ELR (cell line): ENCODE measurements at regions not wholly inside any gene's neighbourhood (a gene's known extent, or its start where the extent isn't known, plus 50 kb on each side); places are given as distances from the start of the nearest gene placed in this dataset.
"Not testable (repeated sequence)": the region's sequence is repeated elsewhere in the genome, so short reads cannot be mapped to it uniquely, and the experiment has no call there.

Source experiments
- DNase-seq: peaks from one replicate; pipeline ENCODE4 v3.0.0-alpha.2; 2015; ENCODE audit warnings: low read depth

- DNase-seq, result no peak
These were observed 86.7 kb upstream of the MAP4K4 start for GRCh38 chr2:101610750-101611315.

- no peak for DNase-seq
These were observed 88.1 kb upstream of the MAP4K4 start for GRCh38 chr2:101609433-101609832.

GRCh38 chr2:101608408-101609310 is 88.8 kb upstream of the MAP4K4 start:
- DNase-seq, result peak; percentile 54

GRCh38 chr2:101597347-101597944 is 100.1 kb upstream of the MAP4K4 start:
- no peak for DNase-seq

- DNase-seq, result peak; percentile 37
These were observed 101.2 kb upstream of the MAP4K4 start for GRCh38 chr2:101596333-101596732.

GRCh38 chr2:101587251-101587650 is 110.3 kb upstream of the MAP4K4 start:
- DNase-seq, result no peak

GRCh38 chr2:101583861-101584260 is 108.9 kb upstream of the RFX8 start:
- no peak for DNase-seq

- no peak for DNase-seq
These were observed 106.9 kb upstream of the RFX8 start for GRCh38 chr2:101581675-101582299.

- no peak for DNase-seq
These were observed 105.6 kb upstream of the RFX8 start for GRCh38 chr2:101580528-101580927.

GRCh38 chr2:101578671-101579070 is 103.8 kb upstream of the RFX8 start:
- no peak for DNase-seq

- DNase-seq, result not testable (repeated sequence)
These were observed 103.2 kb upstream of the RFX8 start for GRCh38 chr2:101578135-101578534.

GRCh38 chr2:101577173-101577572 is 102.3 kb upstream of the RFX8 start:
- no peak for DNase-seq

GRCh38 chr2:101574622-101575021 is 99.7 kb upstream of the RFX8 start:
- DNase-seq, result no peak

GRCh38 chr2:101571951-101572350 is 97.0 kb upstream of the RFX8 start:
- no peak for DNase-seq

- DNase-seq, result no peak
These were observed 95.1 kb upstream of the RFX8 start for GRCh38 chr2:101569886-101570520.

GRCh38 chr2:101568969-101569368 is 94.1 kb upstream of the RFX8 start:
- no peak for DNase-seq

- DNase-seq, result no peak
These were observed 91.8 kb upstream of the RFX8 start for GRCh38 chr2:101566632-101567228.

GRCh38 chr2:101563849-101564248 is 88.9 kb upstream of the RFX8 start:
- no peak for DNase-seq

GRCh38 chr2:101560780-101561315 is 85.9 kb upstream of the RFX8 start:
- DNase-seq, result no peak

GRCh38 chr2:101559551-101559950 is 84.6 kb upstream of the RFX8 start:
- DNase-seq, result peak; percentile 51

- DNase-seq, result peak; percentile 46
These were observed 84.0 kb upstream of the RFX8 start for GRCh38 chr2:101558740-101559525.
